Common myeloid progenitor, CD34-positive (primary cell): ENCODE measurements at regions not wholly inside any gene's neighbourhood (a gene's known extent, or its start where the extent isn't known, plus 50 kb on each side); places are given as distances from the start of the nearest gene placed in this dataset.

Experiments
- CTCF ChIA-PET: fragments of 350-600 bp; sonication (Branson Sonifier 250); formaldehyde crosslinking; loops from one replicate; lab custom pipeline; 2021; ENCODE audit warnings: antibody characterized with exemption; lab: Charles Lee
- POLR2A ChIA-PET: fragments of 350-600 bp; sonication (Branson Sonifier 250); formaldehyde crosslinking; loops from one replicate; lab custom pipeline; 2021; ENCODE audit warnings: antibody characterized with exemption; lab: Charles Lee
- DNase-seq, 3 donors: peaks; one replicate each; pipeline versions ENCODE4 v3.0.0 to v3.0.0-alpha.2; 2013
- H3K27ac ChIP-seq, 2 experiments: 1 replicate in 1 of 2; 2 replicates in 1 of 2; pipeline ENCODE4 v1.7.0; 2013; ENCODE audit warnings: inconsistent platforms in 2 of 2, low read length in 2 of 2, mild to moderate bottlenecking in 2 of 2, low read depth in 1 of 2, moderate library complexity in 1 of 2; ENCODE audit not compliant: severe bottlenecking in 2 of 2, insufficient read depth in 1 of 2, poor library complexity in 1 of 2
- H3K27me3 ChIP-seq, 5 experiments: replicated peaks in 2 of 5; 1 replicate in 3 of 5; 2 replicates in 2 of 5; pipeline versions ENCODE4 v1.6.1 to v1.7.0; 2013; ENCODE audit warnings: low read length in 4 of 5, mild to moderate bottlenecking in 2 of 5, moderate library complexity in 2 of 5, inconsistent platforms in 1 of 5; ENCODE audit not compliant: insufficient read depth in 5 of 5, control insufficient read depth in 4 of 5
- H3K36me3 ChIP-seq, 4 experiments: 1 replicate in 2 of 4; 2 replicates in 2 of 4; pipeline versions ENCODE4 v1.6.1 to v1.7.0; 2013; ENCODE audit warnings: low read length in 3 of 4, control low read depth in 1 of 4, mild to moderate bottlenecking in 1 of 4; ENCODE audit not compliant: control insufficient read depth in 4 of 4, insufficient read depth in 4 of 4
- H3K4me1 ChIP-seq, 4 experiments: 1 replicate in 3 of 4; 2 replicates in 1 of 4; pipeline versions ENCODE4 v1.6.1 to v1.7.1; 2013; ENCODE audit warnings: low read length in 3 of 4, mild to moderate bottlenecking in 3 of 4, control low read depth in 1 of 4, inconsistent platforms in 1 of 4, moderate library complexity in 1 of 4; ENCODE audit not compliant: control insufficient read depth in 4 of 4, insufficient read depth in 4 of 4; ENCODE audit errors: control extremely low read depth in 1 of 4
- H3K4me3 ChIP-seq, 7 experiments: 1 replicate in 4 of 7; 2 replicates in 3 of 7; pipeline versions ENCODE4 v1.5.1 to v1.7.0; 2013; ENCODE audit warnings: mild to moderate bottlenecking in 7 of 7, low read length in 6 of 7, moderate library complexity in 6 of 7, inconsistent platforms in 2 of 7, low read depth in 2 of 7, control low read depth in 1 of 7; ENCODE audit not compliant: insufficient read depth in 4 of 7, control insufficient read depth in 1 of 7; ENCODE audit errors: extremely low read depth in 1 of 7
- H3K9me3 ChIP-seq, 5 experiments: 1 replicate in 4 of 5; 2 replicates in 1 of 5; pipeline versions ENCODE4 v1.6.1 to v1.7.1; 2013; ENCODE audit warnings: low read length in 4 of 5, mild to moderate bottlenecking in 2 of 5, inconsistent platforms in 1 of 5, low read depth in 1 of 5, moderate library complexity in 1 of 5; ENCODE audit not compliant: control insufficient read depth in 4 of 5, insufficient read depth in 2 of 5; ENCODE audit errors: control extremely low read depth in 1 of 5
- WGBS: methylation state at CpG from one replicate; pipeline ENCODE4 v1.1.5; 2013; ENCODE audit not compliant: insufficient coverage; 5-methylcytosine and 5-hydroxymethylcytosine counted together

DNA sequence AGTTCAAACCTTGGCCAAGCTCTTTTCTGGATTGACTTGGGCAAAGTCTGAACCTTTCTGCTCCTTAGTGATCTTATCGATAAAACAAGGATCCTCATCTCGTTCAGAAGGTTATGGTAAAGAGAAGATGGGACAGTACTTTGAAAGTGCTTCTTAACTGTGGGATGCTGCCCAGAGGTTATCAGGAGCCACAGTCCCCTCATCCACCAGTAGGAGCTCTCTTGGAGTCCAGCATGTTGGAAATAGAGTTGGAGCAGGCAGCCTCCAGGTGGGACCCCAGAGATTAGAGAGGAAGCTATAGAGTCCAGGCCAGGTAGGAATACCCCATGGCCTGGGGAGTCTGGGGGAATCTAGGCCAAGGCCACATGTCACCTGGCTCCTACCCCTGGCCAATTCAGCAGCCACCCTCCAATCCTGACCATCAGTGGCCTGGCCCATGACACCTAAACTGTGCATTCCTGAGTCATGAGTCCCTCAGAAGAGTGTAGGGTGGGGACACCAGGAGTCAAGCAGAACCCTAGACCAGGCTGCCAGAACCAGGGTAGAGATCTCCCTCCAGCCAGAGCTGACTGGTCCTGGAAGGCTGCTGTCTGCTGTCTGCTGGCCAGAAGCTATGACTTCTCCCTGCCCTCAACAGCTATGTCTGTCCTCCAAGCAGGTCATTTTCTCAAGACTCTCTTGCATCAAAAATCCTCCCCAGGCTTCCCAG, 144.3 kb downstream of the AIPL1 start:
- Histone ChIP-seq H3K36me3 (no peaks in the 10 kb centered on the region), H3K27ac (no peak overlapping the region), H3K4me1 (no peaks in the 10 kb centered on the region), H3K4me3 (no peak overlapping the region), H3K9me3 (no peaks in the 10 kb centered on the region), H3K27me3 (peaks cover 0 to 1% (median 0%) of the 10 kb centered on the region in 5 experiments)
- POLR2A ChIA-PET, result no interaction called here
- 83% methylated on average over 1 of the region's 2 CpGs for WGBS
- CTCF ChIA-PET, result interaction anchor here (1.0 to 1.2 kb wide), 2 partner anchors 11 to 18 kb away, joined by 3 read pairs; no protein-coding TSS in a partner anchor
- no peak for DNase-seq

DNA sequence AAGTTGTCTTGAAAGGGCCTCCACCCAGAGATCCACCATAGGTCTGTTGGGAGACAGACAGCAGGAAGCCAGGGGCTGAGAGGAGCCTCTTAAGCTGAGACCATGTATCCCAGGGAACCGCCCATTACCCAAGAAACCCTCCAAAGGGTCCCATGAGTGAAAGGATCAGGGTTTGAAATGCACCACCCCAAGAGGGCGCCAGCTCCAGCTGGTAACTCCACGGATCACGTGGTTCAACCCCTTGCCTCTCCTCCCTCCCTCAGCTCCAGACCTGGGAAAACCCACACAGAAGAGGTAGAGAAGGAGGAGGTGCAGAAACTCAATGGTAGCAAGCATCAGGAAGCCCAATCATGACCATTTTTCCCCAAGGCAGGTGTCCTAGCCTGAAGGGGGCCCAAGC, 148.7 kb downstream of the AIPL1 start:
- no peak overlapping the region for H3K27ac ChIP-seq
- peaks cover 0 to under 1% (median 0%) of the 10 kb centered on the region in 5 experiments for H3K27me3 ChIP-seq
- ChIA-PET CTCF (no interaction called here), POLR2A (no interaction called here)
- no peak overlapping the region for H3K4me3 ChIP-seq
- no peak for DNase-seq
- 43% methylated on average over 3 of the region's 4 CpGs for WGBS
- no peaks in the 10 kb centered on the region for H3K4me1 ChIP-seq
- H3K9me3 ChIP-seq, result no peaks in the 10 kb centered on the region
- H3K36me3 ChIP-seq, result no peaks in the 10 kb centered on the region

DNA sequence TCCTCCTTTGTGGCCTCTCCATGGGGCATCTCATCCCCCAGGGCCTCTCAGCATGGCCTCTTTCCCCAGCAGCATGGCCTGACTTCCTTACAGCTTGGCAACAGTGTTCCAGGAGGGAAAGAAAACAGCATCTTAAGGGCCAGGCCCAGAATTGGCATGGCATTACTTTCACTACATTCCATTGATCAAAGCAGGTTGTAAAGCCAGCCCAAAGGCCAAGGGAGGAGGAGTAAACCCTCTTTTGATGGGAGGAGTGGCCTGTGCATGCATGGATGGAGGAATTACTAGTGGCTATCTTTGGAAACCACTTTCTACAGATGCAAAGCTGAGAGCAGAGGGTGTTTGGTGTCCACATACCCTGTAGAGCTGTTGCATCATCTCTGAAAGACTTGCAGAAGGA, 149.4 kb downstream of the AIPL1 start:
- ChIA-PET CTCF (no interaction called here), POLR2A (no interaction called here)
- peaks cover 0 to 5% (median 0%) of the 10 kb centered on the region in 5 experiments for H3K27me3 ChIP-seq
- no peak for DNase-seq
- no peak overlapping the region for H3K27ac ChIP-seq
- H3K4me3 ChIP-seq, result no peak overlapping the region
- no peaks in the 10 kb centered on the region for H3K36me3 ChIP-seq
- no peaks in the 10 kb centered on the region for H3K9me3 ChIP-seq
- H3K4me1 ChIP-seq, result no peaks in the 10 kb centered on the region

DNA sequence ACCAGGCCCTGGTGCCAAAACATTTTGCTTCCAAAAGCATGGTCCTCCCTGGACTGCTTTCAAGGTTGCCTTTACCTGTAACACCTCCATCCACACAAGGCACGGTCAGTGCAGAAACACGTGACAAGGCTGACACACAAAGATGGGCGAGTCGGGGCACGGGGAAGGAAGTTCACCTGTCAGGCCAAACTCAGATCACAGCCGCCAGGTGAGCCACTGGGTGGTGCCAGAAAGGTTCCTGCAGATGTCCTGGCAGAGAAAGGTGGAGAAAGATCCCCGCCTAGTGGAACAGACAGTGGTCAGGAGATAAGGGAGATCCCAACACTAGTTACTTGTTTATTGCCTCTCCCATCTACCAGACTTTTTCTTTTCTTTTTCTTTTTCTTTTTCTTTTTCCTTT, 155.3 kb downstream of the AIPL1 start:
- H3K4me1 ChIP-seq, result no peaks in the 10 kb centered on the region
- no peak overlapping the region for H3K27ac ChIP-seq
- peaks cover 0 to 6% (median 0%) of the 10 kb centered on the region in 5 experiments for H3K27me3 ChIP-seq
- ChIA-PET POLR2A (no interaction called here), CTCF (no interaction called here)
- DNase-seq, result no peak
- no peak overlapping the region for H3K4me3 ChIP-seq
- 55% methylated on average over 5 of the region's 7 CpGs for WGBS
- no peaks in the 10 kb centered on the region for H3K36me3 ChIP-seq
- no peaks in the 10 kb centered on the region for H3K9me3 ChIP-seq

DNA sequence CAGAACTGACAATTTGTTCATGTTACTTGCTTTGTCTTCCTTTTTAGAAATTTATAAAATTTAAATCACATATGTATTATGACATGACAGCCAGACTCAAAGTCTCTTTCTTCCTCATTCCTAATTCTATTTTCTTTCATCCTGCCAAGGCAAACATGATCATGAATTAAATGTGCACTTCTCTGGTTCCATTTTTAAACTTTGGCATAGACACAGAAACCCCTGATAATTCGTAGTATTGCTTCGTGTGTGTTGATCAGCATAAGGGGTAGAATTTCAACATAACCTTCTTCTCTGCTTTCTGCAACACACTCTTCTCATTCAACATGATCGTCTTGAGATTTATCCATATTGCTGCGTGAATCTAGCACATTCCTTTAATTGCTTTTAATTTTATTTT, 156.5 kb downstream of the AIPL1 start:
- ChIA-PET CTCF (no interaction called here), POLR2A (no interaction called here)
- Histone ChIP-seq H3K9me3 (no peaks in the 10 kb centered on the region), H3K4me3 (no peak overlapping the region), H3K36me3 (no peaks in the 10 kb centered on the region), H3K27me3 (peaks cover 0 to 6% (median 0%) of the 10 kb centered on the region in 5 experiments), H3K27ac (no peak overlapping the region), H3K4me1 (no peaks in the 10 kb centered on the region)
- no peak for DNase-seq
- WGBS, result 80% methylated on average over 1 of the region's 4 CpGs

DNA sequence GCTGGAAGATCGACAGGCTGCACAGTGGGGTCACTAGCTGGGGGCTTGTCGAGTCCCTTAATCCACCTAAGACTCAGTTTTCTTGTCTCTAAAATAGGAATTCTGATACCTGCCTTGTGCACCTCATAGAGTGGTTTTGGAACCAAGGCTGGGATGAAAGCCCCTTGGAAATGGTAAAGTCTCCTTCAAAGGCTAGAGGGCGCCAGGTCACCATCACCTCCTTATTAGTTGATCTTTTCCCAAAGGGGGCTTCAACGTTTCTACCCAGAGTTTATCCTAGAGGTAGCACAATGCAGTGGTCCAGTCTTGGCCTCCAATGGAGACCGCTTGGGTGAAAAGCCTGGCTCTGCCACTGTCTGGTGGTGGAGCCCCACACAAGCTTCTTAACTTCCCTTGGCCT, 158.2 kb downstream of the AIPL1 start:
- peaks cover 0 to 6% (median 0%) of the 10 kb centered on the region in 5 experiments for H3K27me3 ChIP-seq
- H3K36me3 ChIP-seq, result no peaks in the 10 kb centered on the region
- no peaks in the 10 kb centered on the region for H3K4me1 ChIP-seq
- ChIA-PET POLR2A (no interaction called here), CTCF (no interaction called here)
- H3K4me3 ChIP-seq, result no peak overlapping the region
- H3K27ac ChIP-seq, result no peak overlapping the region
- no peaks in the 10 kb centered on the region for H3K9me3 ChIP-seq
- no peak for DNase-seq
- 57% methylated on average over 5 of the region's 5 CpGs for WGBS

DNA sequence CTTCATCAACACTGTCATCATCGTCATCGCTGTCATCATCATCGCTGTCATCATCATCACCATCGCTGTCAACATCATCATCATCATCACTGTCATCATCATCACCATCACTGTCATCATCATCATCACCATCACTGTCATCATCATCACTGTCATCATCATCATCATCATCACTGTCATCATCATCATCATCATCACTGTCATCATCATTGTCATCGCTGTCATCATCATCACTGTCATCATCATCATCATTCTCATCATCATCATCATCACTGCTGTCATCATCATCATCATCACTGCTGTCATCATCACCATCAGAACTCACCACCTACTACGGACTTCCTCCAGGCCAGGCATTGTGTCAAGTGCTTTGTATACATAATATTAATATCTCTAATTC, 160.6 kb downstream of the AIPL1 start:
- no peak overlapping the region for H3K27ac ChIP-seq
- ChIA-PET POLR2A (no interaction called here), CTCF (no interaction called here)
- DNase-seq, result no peak
- H3K27me3 ChIP-seq, result no peaks in the 10 kb centered on the region
- H3K4me1 ChIP-seq, result no peaks in the 10 kb centered on the region
- no peaks in the 10 kb centered on the region for H3K36me3 ChIP-seq
- no peak overlapping the region for H3K4me3 ChIP-seq
- no peaks in the 10 kb centered on the region for H3K9me3 ChIP-seq
- 66% methylated on average over 5 of the region's 6 CpGs for WGBS
